HCT116 (cell line): ENCODE measurements at regions not wholly inside any gene's neighbourhood (a gene's known extent, or its start where the extent isn't known, plus 50 kb on each side); places are given as distances from the start of the nearest gene placed in this dataset.

Source experiments
- ATAC-seq: fragments of 200-7000 bp; cut with Tn5 transposase; 2 replicates; pipeline ENCODE4 v1.9.1; 2020; ENCODE audit warnings: mild to moderate bottlenecking, moderate library complexity
- BruUV-seq: library from RNA; stranded (reverse); fragments of 400-500 nt; replicated peaks from 2 replicates; lab custom pipeline; 2021; lab: Mats Ljungman, UMichigan
- CTCF ChIA-PET: fragments of 300-600 bp; sonication (Branson Sonifier 250); formaldehyde crosslinking; loops from one replicate; lab custom pipeline; 2021; ENCODE audit warnings: antibody characterized with exemption; lab: Charles Lee
- POLR2A ChIA-PET: fragments of 300-600, 350-600 bp; sonication (Branson Sonifier 250); formaldehyde crosslinking; loops from one replicate; lab custom pipeline; 2021; ENCODE audit warnings: antibody characterized with exemption; lab: Charles Lee
- RAD21 ChIA-PET, 2 experiments: fragments of 300-600 bp; sonication (Branson Sonifier 250); formaldehyde crosslinking; loops; one replicate each; lab custom pipeline; 2023; ENCODE audit warnings: low total read pairs in 2 of 2; ENCODE audit not compliant: uncharacterized antibody in 2 of 2, unreplicated experiment in 2 of 2, low non-redundant PET in 1 of 2; lab: Charles Lee
- DNase-seq: peaks from one replicate; pipeline ENCODE4 v3.0.0-alpha.2; 2010; ENCODE audit warnings: low read depth, low spot score
- H2AFZ ChIP-seq: fragments of 200-600 bp; shearing (Covaris generic), sonication (generic); 2 replicates; pipeline ENCODE4 v1.6.1; 2017; ENCODE audit warnings: low read depth, mixed run types, mixed read lengths, antibody characterized with exemption, low read length; ENCODE audit not compliant: poor library complexity, severe bottlenecking
- H3K27ac ChIP-seq: 2 replicates; pipeline ENCODE4 v1.5.1; 2012; ENCODE audit warnings: low read depth, low read length
- H3K27me3 ChIP-seq: fragments of 200-600 bp; sonication (generic); 2 replicates; pipeline ENCODE4 v1.6.1; 2016; ENCODE audit warnings: mixed run types, low read length, mixed read lengths; ENCODE audit not compliant: insufficient read depth
- H3K36me3 ChIP-seq, 2 experiments: fragments of 200-500 bp in 1 of 2; fragments of 200-600 bp in 1 of 2; sonication (Bioruptor generic) in 1 of 2; sonication (generic) in 1 of 2; 2 replicates each; pipeline versions ENCODE4 v1.5.1 to v1.6.1; 2014 to 2016; ENCODE audit warnings: low read length in 2 of 2, inconsistent platforms in 1 of 2, mixed read lengths in 1 of 2, mixed run types in 1 of 2; ENCODE audit not compliant: insufficient read depth in 2 of 2, control insufficient read depth in 1 of 2
- H3K4me1 ChIP-seq, 2 experiments: fragments of 200-600 bp in 1 of 2; sonication (generic) in 1 of 2; 2 replicates each; pipeline versions ENCODE4 v1.5.1 to v1.6.1; 2012 to 2017; ENCODE audit warnings: low read length in 2 of 2, inconsistent platforms in 1 of 2, mild to moderate bottlenecking in 1 of 2, mixed read lengths in 1 of 2, mixed run types in 1 of 2, moderate library complexity in 1 of 2; ENCODE audit not compliant: insufficient read depth in 2 of 2, control insufficient read depth in 1 of 2
- H3K4me2 ChIP-seq: fragments of 200-600 bp; sonication (generic); 2 replicates; pipeline ENCODE4 v1.6.1; 2017; ENCODE audit warnings: mixed run types, low read length, mixed read lengths
- H3K4me3 ChIP-seq, 2 experiments: fragments of 200-600 bp in 1 of 2; sonication (generic) in 1 of 2; replicated peaks in 1 of 2; 2 replicates each; pipeline ENCODE4 v1.5.1; 2011 to 2016; ENCODE audit warnings: low read length in 2 of 2, control low read depth in 1 of 2, low read depth in 1 of 2, mild to moderate bottlenecking in 1 of 2, mixed read lengths in 1 of 2, mixed run types in 1 of 2
- H3K79me2 ChIP-seq: fragments of 200-600 bp; sonication (generic); 2 replicates; pipeline ENCODE4 v1.6.1; 2017; ENCODE audit warnings: mild to moderate bottlenecking, mixed run types, low read length, moderate library complexity, mixed read lengths; ENCODE audit not compliant: insufficient read depth
- H3K9ac ChIP-seq: fragments of 200-600 bp; sonication (generic); 2 replicates; pipeline ENCODE4 v1.6.1; 2016; ENCODE audit warnings: low read length, mixed read lengths
- H3K9me2 ChIP-seq: fragments of 200-600 bp; sonication (generic), shearing (Covaris generic); 2 replicates; pipeline ENCODE4 v1.6.1; 2017; ENCODE audit warnings: mixed run types, mild to moderate bottlenecking, moderate library complexity; ENCODE audit not compliant: insufficient read depth
- H3K9me3 ChIP-seq, 2 experiments: fragments of 200-500 bp in 1 of 2; fragments of 200-600 bp in 1 of 2; sonication (Bioruptor generic) in 1 of 2; sonication (generic) in 1 of 2; 2 replicates each; pipeline ENCODE4 v1.6.1; 2014 to 2017; ENCODE audit warnings: low read length in 2 of 2, mixed read lengths in 2 of 2, inconsistent platforms in 1 of 2, low read depth in 1 of 2, mild to moderate bottlenecking in 1 of 2, mixed run types in 1 of 2, moderate library complexity in 1 of 2; ENCODE audit not compliant: control insufficient read depth in 1 of 2, insufficient read depth in 1 of 2
- H4K20me1 ChIP-seq: fragments of 200-600 bp; sonication (generic), shearing (Covaris generic); 2 replicates; pipeline ENCODE4 v1.6.1; 2017; ENCODE audit warnings: mixed run types, mild to moderate bottlenecking, moderate library complexity; ENCODE audit not compliant: insufficient read depth
- ATF3 ChIP-seq: IDR thresholded peaks from 2 replicates; pipeline ENCODE4 v1.6.1; 2012
- CBX3 ChIP-seq: IDR thresholded peaks from 2 replicates; pipeline ENCODE4 v1.6.1; 2012; ENCODE audit warnings: low read depth
- CEBPB ChIP-seq: IDR thresholded peaks from 2 replicates; pipeline ENCODE4 v1.6.1; 2012; ENCODE audit warnings: low read depth
- CTCF ChIP-seq, 3 experiments: fragments of 200-600 bp in 1 of 3; sonication (generic) in 1 of 3; IDR thresholded peaks in 2 of 3; conservative IDR thresholded peaks in 1 of 3; 2 replicates each; pipeline ENCODE4 v1.5.1; 2012 to 2017; ENCODE audit warnings: low read depth in 2 of 3, low read length in 2 of 3, antibody characterized with exemption in 1 of 3, borderline replicate concordance in 1 of 3, control low read depth in 1 of 3, mild to moderate bottlenecking in 1 of 3, mixed read lengths in 1 of 3, mixed run types in 1 of 3, moderate library complexity in 1 of 3; ENCODE audit not compliant: insufficient read depth in 1 of 3
- EZH2 ChIP-seq: fragments of 200-600 bp; sonication (generic); IDR thresholded peaks from 2 replicates; pipeline ENCODE4 v1.6.1; 2017; ENCODE audit warnings: antibody characterized with exemption, mixed run types
- EZH2phosphoT487 ChIP-seq: fragments of 200-600 bp; IDR thresholded peaks from 2 replicates; pipeline ENCODE4 v1.6.1; 2018; ENCODE audit warnings: antibody characterized with exemption, borderline replicate concordance
- FOSL1 ChIP-seq: IDR thresholded peaks from 2 replicates; pipeline ENCODE4 v1.6.1; 2012; ENCODE audit warnings: low read depth
- POLR2AphosphoS5 ChIP-seq: IDR thresholded peaks from 2 replicates; pipeline ENCODE4 v1.6.1; 2011; ENCODE audit warnings: mild to moderate bottlenecking, low read depth, low read length, moderate library complexity
- RAD21 ChIP-seq: IDR thresholded peaks from 2 replicates; pipeline ENCODE4 v1.6.1; 2012; ENCODE audit warnings: low read depth, mild to moderate bottlenecking
- REST ChIP-seq: IDR thresholded peaks from 2 replicates; pipeline ENCODE4 v1.6.1; 2012; ENCODE audit warnings: low read depth
- SIN3A ChIP-seq: IDR thresholded peaks from 2 replicates; pipeline ENCODE4 v1.6.1; 2012; ENCODE audit warnings: low read depth
- SP1 ChIP-seq: IDR thresholded peaks from 2 replicates; pipeline ENCODE4 v1.6.1; 2012; ENCODE audit warnings: low read depth
- SRF ChIP-seq: IDR thresholded peaks from 2 replicates; pipeline ENCODE4 v1.6.1; 2012; ENCODE audit warnings: low read depth
- YY1 ChIP-seq: IDR thresholded peaks from 2 replicates; pipeline ENCODE4 v1.6.1; 2011; ENCODE audit warnings: low read length, low read depth, moderate library complexity, mild to moderate bottlenecking; ENCODE audit not compliant: insufficient replicate concordance; ENCODE audit errors: extremely low read depth
- ZFX ChIP-seq: fragments of 450-650 bp; IDR thresholded peaks from 2 replicates; pipeline ENCODE4 v1.6.1; 2017
- ZNF274 ChIP-seq: fragments of 200-500 bp; sonication (Bioruptor generic); IDR thresholded peaks from 2 replicates; pipeline ENCODE4 v1.6.1; 2014; ENCODE audit warnings: mild to moderate bottlenecking, low read depth, low read length, inconsistent platforms
- intact Hi-C: fragments of 100-400 bp; cut with micrococcal nuclease; formaldehyde crosslinking; loops from 2 replicates; pipeline ENCODE4 v1.10.0; 2022
- TF ChIP-seq, protein P1 (sequence below): IDR thresholded peaks from 2 replicates; pipeline ENCODE4 v1.6.1; 2012
- TF ChIP-seq, protein P2 (sequence below): IDR thresholded peaks from 2 replicates; pipeline ENCODE4 v1.6.1; 2011; ENCODE audit warnings: mild to moderate bottlenecking, low read length, moderate library complexity; ENCODE audit not compliant: insufficient replicate concordance; ENCODE audit errors: extremely low read depth

DNA sequence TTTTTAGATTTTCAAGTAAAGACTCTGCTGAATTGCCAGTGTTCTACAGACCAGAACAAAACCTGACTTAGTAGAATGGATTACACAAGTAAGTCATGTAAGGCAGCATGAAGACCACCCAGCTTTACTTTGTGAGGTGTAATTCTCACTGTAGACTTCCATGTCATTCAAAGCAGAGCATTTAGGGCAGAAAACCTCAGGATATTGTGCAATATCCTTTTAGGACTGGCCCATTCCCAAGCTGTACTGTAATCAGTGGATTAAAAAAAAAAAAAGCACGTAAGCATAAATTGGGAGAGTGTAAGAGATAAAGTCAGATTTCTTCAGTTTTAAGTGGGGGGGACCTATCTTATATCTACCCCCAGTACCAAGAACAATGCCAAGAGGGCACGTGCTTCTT lies 380.5 kb upstream of the PRMT6 start:
- ChIA-PET CTCF (no interaction called here), POLR2A (no interaction called here), RAD21 (no interaction called here)
- BruUV-seq, result no TSS peak
- Histone ChIP-seq H3K79me2 (no peaks in the 10 kb centered on the region), H3K4me1 (no peaks in the 10 kb centered on the region), H3K36me3 (no peaks in the 10 kb centered on the region), H3K4me2 (no peak overlapping the region), H3K27ac (no peak overlapping the region), H3K9ac (no peak overlapping the region), H3K9me2 (no peaks in the 10 kb centered on the region), H3K27me3 (no peaks in the 10 kb centered on the region), H3K9me3 (no peaks in the 10 kb centered on the region; a peak in 2 of 4 replicates), H4K20me1 (no peaks in the 10 kb centered on the region), H2AFZ (no peak overlapping the region), H3K4me3 (no peak overlapping the region)
- intact Hi-C loops, result no loop called here
- ATAC-seq (no peak), DNase-seq (no peak)
- TF ChIP-seq, protein P1, sequence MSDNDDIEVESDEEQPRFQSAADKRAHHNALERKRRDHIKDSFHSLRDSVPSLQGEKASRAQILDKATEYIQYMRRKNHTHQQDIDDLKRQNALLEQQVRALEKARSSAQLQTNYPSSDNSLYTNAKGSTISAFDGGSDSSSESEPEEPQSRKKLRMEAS, result no peak
- TF ChIP-seq ZFX, result no peak
- TF ChIP-seq CEBPB, result no peak
- TF ChIP-seq EZH2phosphoT487, result no peak
- no peak for TF ChIP-seq RAD21
- no peak for TF ChIP-seq CBX3
- TF ChIP-seq, protein P2, sequence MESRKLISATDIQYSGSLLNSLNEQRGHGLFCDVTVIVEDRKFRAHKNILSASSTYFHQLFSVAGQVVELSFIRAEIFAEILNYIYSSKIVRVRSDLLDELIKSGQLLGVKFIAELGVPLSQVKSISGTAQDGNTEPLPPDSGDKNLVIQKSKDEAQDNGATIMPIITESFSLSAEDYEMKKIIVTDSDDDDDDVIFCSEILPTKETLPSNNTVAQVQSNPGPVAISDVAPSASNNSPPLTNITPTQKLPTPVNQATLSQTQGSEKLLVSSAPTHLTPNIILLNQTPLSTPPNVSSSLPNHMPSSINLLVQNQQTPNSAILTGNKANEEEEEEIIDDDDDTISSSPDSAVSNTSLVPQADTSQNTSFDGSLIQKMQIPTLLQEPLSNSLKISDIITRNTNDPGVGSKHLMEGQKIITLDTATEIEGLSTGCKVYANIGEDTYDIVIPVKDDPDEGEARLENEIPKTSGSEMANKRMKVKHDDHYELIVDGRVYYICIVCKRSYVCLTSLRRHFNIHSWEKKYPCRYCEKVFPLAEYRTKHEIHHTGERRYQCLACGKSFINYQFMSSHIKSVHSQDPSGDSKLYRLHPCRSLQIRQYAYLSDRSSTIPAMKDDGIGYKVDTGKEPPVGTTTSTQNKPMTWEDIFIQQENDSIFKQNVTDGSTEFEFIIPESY, result no peak
- TF ChIP-seq EZH2, result no peak
- no peak for TF ChIP-seq POLR2AphosphoS5
- TF ChIP-seq ATF3, result no peak
- no peak for TF ChIP-seq CTCF (IDR thresholded peaks at IDR 0.05 in 2 of 3, conservative IDR thresholded peaks at IDR 0.05 in 1 of 3; ENCODE audit: borderline replicate concordance in 1 of 3, insufficient read depth in 1 of 3, low read depth in 2 of 3, low read length in 2 of 3)
- TF ChIP-seq SRF, result no peak
- no peak for TF ChIP-seq SIN3A
- no peak for TF ChIP-seq ZNF274
- TF ChIP-seq FOSL1, result no peak
- TF ChIP-seq YY1, result no peak
- TF ChIP-seq SP1, result no peak
- no peak for TF ChIP-seq REST
